MCF 10A (cell line): ENCODE measurements at regions not wholly inside any gene's neighbourhood (a gene's known extent, or its start where the extent isn't known, plus 50 kb on each side); places are given as distances from the start of the nearest gene placed in this dataset.

Experiments used
- BruUV-seq: library from RNA; stranded (reverse); fragments of 400-500 nt; replicated peaks from 2 replicates; lab custom pipeline; 2021; lab: Mats Ljungman, UMichigan
- CTCF ChIA-PET: fragments of 300-600 bp; sonication (Branson Sonifier 250); formaldehyde crosslinking; extraction: SDS; loops from one replicate; lab custom pipeline; 2021; ENCODE audit warnings: antibody characterized with exemption, inconsistent platforms; lab: Yijun Ruan, JAX
- POLR2A ChIA-PET: fragments of 300-600, 350-650 bp; sonication (Branson Sonifier 250); formaldehyde crosslinking; extraction: SDS; loops from one replicate; lab custom pipeline; 2020; ENCODE audit warnings: antibody characterized with exemption, inconsistent platforms; lab: Yijun Ruan, JAX
- DNase-seq: peaks from one replicate; pipeline ENCODE4 v3.0.0-alpha.2; 2018; ENCODE audit not compliant: unreplicated experiment
- H3K27ac Mint-ChIP-seq: one replicate; pipeline ENCODE4 v1.8.0; 2022; ENCODE audit warnings: mild to moderate bottlenecking, low read depth, mixed read lengths; ENCODE audit not compliant: unreplicated experiment
- H3K27me3 Mint-ChIP-seq: one replicate; pipeline ENCODE4 v1.8.0; 2022; ENCODE audit warnings: mixed read lengths; ENCODE audit not compliant: insufficient read depth, unreplicated experiment
- H3K36me3 Mint-ChIP-seq: one replicate; pipeline ENCODE4 v1.8.0; 2022; ENCODE audit warnings: mild to moderate bottlenecking, moderate library complexity, mixed read lengths; ENCODE audit not compliant: insufficient read depth, unreplicated experiment
- H3K4me1 Mint-ChIP-seq: one replicate; pipeline ENCODE4 v1.8.0; 2022; ENCODE audit warnings: mixed read lengths; ENCODE audit not compliant: insufficient read depth, unreplicated experiment
- H3K4me3 Mint-ChIP-seq: one replicate; pipeline ENCODE4 v1.8.0; 2022; ENCODE audit warnings: mild to moderate bottlenecking, moderate library complexity, mixed read lengths; ENCODE audit not compliant: unreplicated experiment
- H3K9me3 Mint-ChIP-seq: one replicate; pipeline ENCODE4 v1.8.0; 2022; ENCODE audit warnings: mixed read lengths; ENCODE audit not compliant: unreplicated experiment
- CTCF ChIP-seq: fragments of 200-600 bp; IDR thresholded peaks from one replicate; pipeline ENCODE4 v1.8.0; 2022; ENCODE audit warnings: antibody characterized with exemption, mild to moderate bottlenecking; ENCODE audit not compliant: unreplicated experiment
- intact Hi-C: fragments of 100-400 bp; cut with micrococcal nuclease; formaldehyde crosslinking; loops from 2 replicates; pipeline ENCODE4 v1.14.1; 2022

GRCh38 chr20:24727795-24728194 lies 221.3 kb upstream of the CST7 start:
- Mint-ChIP-seq H3K36me3 (no peaks in the 10 kb centered on the region), H3K4me1 (no peaks in the 10 kb centered on the region), H3K27me3 (peaks cover 11% of the 10 kb centered on the region), H3K9me3 (no peaks in the 10 kb centered on the region), H3K27ac (no peak overlapping the region), H3K4me3 (no peak overlapping the region)
- intact Hi-C loops: no loop called here
- TF ChIP-seq CTCF: no peak
- ChIA-PET POLR2A (interaction anchor here (0.6 kb wide), 1 partner anchor 1466 kb away, joined by 5 read pairs; no protein-coding TSS in a partner anchor), CTCF (no interaction called here)
- DNase-seq: no peak
- no TSS peak for BruUV-seq

- TF ChIP-seq CTCF: no peak
- POLR2A ChIA-PET: no interaction called here
- BruUV-seq: no TSS peak
- H3K9me3 Mint-ChIP-seq: no peaks in the 10 kb centered on the region
- CTCF ChIA-PET: no interaction called here
- H3K27ac Mint-ChIP-seq: no peak overlapping the region
- H3K36me3 Mint-ChIP-seq: no peaks in the 10 kb centered on the region
- H3K4me3 Mint-ChIP-seq: no peak overlapping the region
- DNase-seq: no peak
- intact Hi-C loops: no loop called here
- H3K4me1 Mint-ChIP-seq: no peaks in the 10 kb centered on the region
- H3K27me3 Mint-ChIP-seq: no peaks in the 10 kb centered on the region
Observed at GRCh38 chr20:24729896-24730605, 219.0 kb upstream of the CST7 start.

- no peak overlapping the region for H3K4me3 Mint-ChIP-seq
- no peak overlapping the region for H3K27ac Mint-ChIP-seq
- no peak for DNase-seq
- H3K4me1 Mint-ChIP-seq: no peaks in the 10 kb centered on the region
- ChIA-PET CTCF (no interaction called here), POLR2A (interaction anchor here (0.6 kb wide), 1 partner anchor 312 kb away, joined by 5 read pairs; no protein-coding TSS in a partner anchor)
- H3K27me3 Mint-ChIP-seq: no peaks in the 10 kb centered on the region
- no peaks in the 10 kb centered on the region for H3K9me3 Mint-ChIP-seq
- no peaks in the 10 kb centered on the region for H3K36me3 Mint-ChIP-seq
- no peak for TF ChIP-seq CTCF
- intact Hi-C loops: no loop called here
- BruUV-seq: no TSS peak
Observed at GRCh38 chr20:24730750-24731149, 218.3 kb upstream of the CST7 start.

- H3K4me1 Mint-ChIP-seq: no peaks in the 10 kb centered on the region
- ChIA-PET POLR2A (interaction anchor here (0.6 kb wide), 1 partner anchor 312 kb away, joined by 5 read pairs; no protein-coding TSS in a partner anchor), CTCF (no interaction called here)
- no peak overlapping the region for H3K4me3 Mint-ChIP-seq
- H3K9me3 Mint-ChIP-seq: no peaks in the 10 kb centered on the region
- no peak for DNase-seq
- intact Hi-C loops: no loop called here
- H3K27me3 Mint-ChIP-seq: no peaks in the 10 kb centered on the region
- TF ChIP-seq CTCF: no peak
- H3K27ac Mint-ChIP-seq: no peak overlapping the region
- no TSS peak for BruUV-seq
- H3K36me3 Mint-ChIP-seq: no peaks in the 10 kb centered on the region
Observed at GRCh38 chr20:24731312-24731711, 217.8 kb upstream of the CST7 start.
